IMR-90 (cell line): ENCODE measurements at regions not wholly inside any gene's neighbourhood (a gene's known extent, or its start where the extent isn't known, plus 50 kb on each side); places are given as distances from the start of the nearest gene placed in this dataset.

Experiments used
- ATAC-seq: fragments of 200-7000 bp; cut with Tn5 transposase; 2 replicates; pipeline ENCODE4 v1.9.1; 2020; ENCODE audit warnings: low read depth, mild to moderate bottlenecking, moderate library complexity
- BruUV-seq: library from RNA; stranded (reverse); fragments of 400-500 nt; replicated peaks from 2 replicates; lab custom pipeline; 2021; lab: Mats Ljungman, UMichigan
- CTCF ChIA-PET: fragments of 300-600 bp; formaldehyde crosslinking; extraction: SDS; loops from one replicate; lab custom pipeline; 2021; ENCODE audit warnings: antibody characterized with exemption; lab: Yijun Ruan, JAX
- POLR2A ChIA-PET: fragments of 300-600 bp; sonication (Branson Sonifier 250); formaldehyde crosslinking; loops from one replicate; lab custom pipeline; 2022; ENCODE audit warnings: antibody characterized with exemption; ENCODE audit not compliant: unreplicated experiment; lab: Charles Lee
- DNase-seq: peaks from one replicate; pipeline ENCODE4 v3.0.0; 2013
- H2AFZ ChIP-seq: replicated peaks from 2 replicates; pipeline ENCODE3; 2013; ENCODE audit warnings: low read length, mild to moderate bottlenecking; ENCODE audit not compliant: poor library complexity
- H2AK5ac ChIP-seq: 2 replicates; pipeline ENCODE4 v1.6.1; 2013; ENCODE audit warnings: low read depth, low read length, inconsistent platforms
- H2AK9ac ChIP-seq: replicated peaks from 2 replicates; pipeline ENCODE3; 2013; ENCODE audit warnings: mild to moderate bottlenecking, low read depth, low read length, moderate library complexity; ENCODE audit not compliant: poor library complexity
- H2BK120ac ChIP-seq: 2 replicates; pipeline ENCODE4 v1.6.1; 2013; ENCODE audit warnings: low read depth, low read length, inconsistent platforms
- H2BK15ac ChIP-seq: 3 replicates; pipeline ENCODE4 v1.6.1; 2013; ENCODE audit warnings: low read depth, low read length, inconsistent platforms
- H2BK20ac ChIP-seq: 2 replicates; pipeline ENCODE4 v1.6.1; 2013; ENCODE audit warnings: low read depth, mild to moderate bottlenecking, inconsistent platforms, low read length, moderate library complexity
- H2BK5ac ChIP-seq: 2 replicates; pipeline ENCODE4 v1.6.1; 2013; ENCODE audit warnings: mild to moderate bottlenecking, low read depth, low read length, inconsistent platforms; ENCODE audit not compliant: poor library complexity, severe bottlenecking
- H3K14ac ChIP-seq: replicated peaks from 2 replicates; pipeline ENCODE4 v1.6.1; 2013; ENCODE audit warnings: low read depth, low read length, inconsistent platforms
- H3K18ac ChIP-seq: 2 replicates; pipeline ENCODE4 v1.6.1; 2013; ENCODE audit warnings: low read depth, low read length, control low read depth
- H3K23ac ChIP-seq: 2 replicates; pipeline ENCODE4 v1.6.1; 2013; ENCODE audit warnings: low read depth, low read length, inconsistent platforms
- H3K27ac ChIP-seq: 2 replicates; pipeline ENCODE4 v1.5.1; 2013; ENCODE audit warnings: mild to moderate bottlenecking, control low read depth, low read length; ENCODE audit not compliant: insufficient read depth
- H3K27me3 ChIP-seq: 2 replicates; pipeline ENCODE4 v1.6.1; 2013; ENCODE audit warnings: low read length; ENCODE audit not compliant: control insufficient read depth, insufficient read depth
- H3K36me3 ChIP-seq: 2 replicates; pipeline ENCODE4 v1.6.1; 2013; ENCODE audit warnings: low read length, mixed read lengths; ENCODE audit not compliant: control insufficient read depth, insufficient read depth
- H3K4ac ChIP-seq: 2 replicates; pipeline ENCODE4 v1.6.1; 2013; ENCODE audit warnings: low read depth, low read length, inconsistent platforms
- H3K4me1 ChIP-seq: 2 replicates; pipeline ENCODE4 v1.6.1; 2013; ENCODE audit warnings: low read length, mixed read lengths; ENCODE audit not compliant: control insufficient read depth, insufficient read depth
- H3K4me2 ChIP-seq: 2 replicates; pipeline ENCODE4 v1.6.1; 2013; ENCODE audit warnings: low read depth, mild to moderate bottlenecking, control low read depth, low read length, moderate library complexity
- H3K4me3 ChIP-seq: 2 replicates; pipeline ENCODE4 v1.5.1; 2013; ENCODE audit warnings: low read depth, mild to moderate bottlenecking, control low read depth, low read length, moderate library complexity; ENCODE audit not compliant: insufficient read depth
- H3K56ac ChIP-seq: 2 replicates; pipeline ENCODE4 v1.6.1; 2013; ENCODE audit warnings: low read length, inconsistent platforms; ENCODE audit not compliant: insufficient read depth; ENCODE audit errors: extremely low read depth
- H3K79me1 ChIP-seq, 2 experiments: 2 replicates each; pipeline ENCODE4 v1.6.1; 2013; ENCODE audit warnings: low read length in 2 of 2, inconsistent platforms in 1 of 2, low read depth in 1 of 2
- H3K9ac ChIP-seq: 2 replicates; pipeline ENCODE4 v1.6.1; 2013; ENCODE audit warnings: low read depth, low read length, control low read depth
- H3K9me1 ChIP-seq: 2 replicates; pipeline ENCODE4 v1.6.1; 2013; ENCODE audit warnings: low read length, inconsistent platforms; ENCODE audit not compliant: insufficient read depth
- H3K9me3 ChIP-seq: 2 replicates; pipeline ENCODE4 v1.6.1; 2013; ENCODE audit warnings: low read length; ENCODE audit not compliant: control insufficient read depth, insufficient read depth
- H4K20me1 ChIP-seq: 2 replicates; pipeline ENCODE4 v1.6.1; 2013; ENCODE audit warnings: low read length, inconsistent platforms; ENCODE audit not compliant: insufficient read depth
- H4K5ac ChIP-seq: 2 replicates; pipeline ENCODE4 v1.6.1; 2013; ENCODE audit warnings: mild to moderate bottlenecking, low read depth, low read length, control low read depth
- H4K8ac ChIP-seq, 2 experiments: 2 replicates each; pipeline ENCODE4 v1.6.1; 2013; ENCODE audit warnings: low read depth in 2 of 2, low read length in 2 of 2, control low read depth in 1 of 2, inconsistent platforms in 1 of 2
- H4K91ac ChIP-seq: 2 replicates; pipeline ENCODE4 v1.6.1; 2013; ENCODE audit warnings: low read depth, low read length, inconsistent platforms; ENCODE audit not compliant: insufficient read depth
- CEBPB ChIP-seq: IDR thresholded peaks from 2 replicates; pipeline ENCODE4 v1.6.1; 2012; ENCODE audit warnings: low read depth, low read length, improper control_type of control experiment
- CHD1 ChIP-seq: IDR thresholded peaks from 2 replicates; pipeline ENCODE4 v1.6.1; 2012; ENCODE audit warnings: low read depth, low read length, improper control_type of control experiment
- MAFK ChIP-seq: IDR thresholded peaks from 2 replicates; pipeline ENCODE4 v1.6.1; 2012; ENCODE audit warnings: low read depth, low read length, improper control_type of control experiment
- MXI1 ChIP-seq: IDR thresholded peaks from 2 replicates; pipeline ENCODE4 v1.6.1; 2012; ENCODE audit warnings: low read depth, mild to moderate bottlenecking, low read length, moderate library complexity, borderline replicate concordance
- NFE2L2 ChIP-seq: fragments of 150-350 bp; IDR thresholded peaks from 2 replicates; pipeline ENCODE4 v1.6.1; 2016; ENCODE audit warnings: low read depth, mild to moderate bottlenecking, low read length
- POLR2A ChIP-seq: IDR thresholded peaks from 2 replicates; pipeline ENCODE4 v1.6.1; 2012; ENCODE audit warnings: mild to moderate bottlenecking, low read depth, low read length
- RAD21 ChIP-seq: IDR thresholded peaks from 2 replicates; pipeline ENCODE4 v1.6.1; 2012; ENCODE audit warnings: low read length, improper control_type of control experiment
- RFX5 ChIP-seq: IDR thresholded peaks from 2 replicates; pipeline ENCODE4 v1.8.0; 2012; ENCODE audit warnings: low read depth, mild to moderate bottlenecking, low read length, moderate library complexity
- WGBS, 2 experiments: methylation state at CpG; one replicate each; pipeline versions ENCODE4 v1.1.5 to v1.1.7; 2013; ENCODE audit warnings: missing lambda C conversion rate in 2 of 2; ENCODE audit not compliant: insufficient read length in 1 of 2; ENCODE audit errors: extremely low coverage in 2 of 2; 5-methylcytosine and 5-hydroxymethylcytosine counted together
- dilution Hi-C: fragments of 300-500 bp; cut with HindIII; formaldehyde crosslinking; loops from one replicate; pipeline ENCODE4 v1.14.3; 2018; ENCODE audit warnings: low sequenced_read_pairs; ENCODE audit not compliant: unreplicated experiment
- in situ Hi-C: fragments of 300-500 bp; cut with MboI; formaldehyde crosslinking; loops from 3 replicates; pipeline ENCODE4 v1.14.3; 2019; ENCODE audit warnings: low sequenced_read_pairs, inconsistent platforms, mixed read lengths
- intact Hi-C: fragments of 100-400 bp; cut with micrococcal nuclease; formaldehyde crosslinking; loops from 2 replicates; pipeline ENCODE4 v1.10.0; 2022

GRCh38 chr9:71629578-71630215 is 138.6 kb downstream of the CEMIP2 start:
- Histone ChIP-seq H4K20me1 (no peaks in the 10 kb centered on the region), H4K5ac (no peak overlapping the region), H3K56ac (no peak overlapping the region), H3K27ac (no peak overlapping the region), H3K4me2 (no peak overlapping the region), H3K79me1 (no peaks in the 10 kb centered on the region), H3K9me3 (no peaks in the 10 kb centered on the region), H2AFZ (no peak overlapping the region), H2BK5ac (no peak overlapping the region), H2BK15ac (no peak overlapping the region), H3K4me1 (no peaks in the 10 kb centered on the region), H3K4ac (no peak overlapping the region), H2BK20ac (no peak overlapping the region), H3K27me3 (peaks cover 4% of the 10 kb centered on the region; the same call in 1 of the 2 replicates), H3K23ac (no peak overlapping the region), H3K4me3 (no peak overlapping the region), H4K91ac (no peak overlapping the region), H2AK5ac (no peak overlapping the region), H3K36me3 (no peaks in the 10 kb centered on the region), H3K9me1 (no peaks in the 10 kb centered on the region), H4K8ac (no peak overlapping the region), H3K18ac (no peak overlapping the region), H3K9ac (no peak overlapping the region), H2BK120ac (no peak overlapping the region), H2AK9ac (no peak overlapping the region), H3K14ac (no peak overlapping the region)
- ChIA-PET CTCF (interaction anchor here (0.6 kb wide), 1 partner anchor 1512 kb away, joined by 3 read pairs; no protein-coding TSS in a partner anchor), POLR2A (no interaction called here)
- dilution Hi-C loops (no loop called here), in situ Hi-C loops (no loop called here), intact Hi-C loops (no loop called here)
- ATAC-seq (no peak), DNase-seq (no peak)
- no TSS peak for BruUV-seq
- WGBS, 2 experiments: no CpG with 5 or more reads among the region's 3 CpGs
- TF ChIP-seq CEBPB (no peak), RFX5 (no peak), NFE2L2 (no peak), CHD1 (no peak), RAD21 (no peak), MAFK (no peak), POLR2A (no peak), MXI1 (no peak)
